HFFc6 (cell line): ENCODE measurements at regions not wholly inside any gene's neighbourhood (a gene's known extent, or its start where the extent isn't known, plus 50 kb on each side); places are given as distances from the start of the nearest gene placed in this dataset.

Experiments
- DNase-seq: peaks from one replicate; pipeline ENCODE4 v3.0.0-alpha.2; 2018
- H3K27ac Mint-ChIP-seq: 2 replicates; pipeline ENCODE4 v1.8.0; 2020; ENCODE audit warnings: mild to moderate bottlenecking, mixed read lengths
- H3K27me3 Mint-ChIP-seq: 2 replicates; pipeline ENCODE4 v1.8.0; 2021; ENCODE audit warnings: mild to moderate bottlenecking, moderate library complexity, mixed read lengths; ENCODE audit not compliant: insufficient read depth
- H3K36me3 Mint-ChIP-seq: 2 replicates; pipeline ENCODE4 v1.8.0; 2021; ENCODE audit warnings: low read depth, mixed read lengths
- H3K4me1 Mint-ChIP-seq: 2 replicates; pipeline ENCODE4 v1.8.0; 2020; ENCODE audit warnings: low read depth, mixed read lengths
- H3K4me3 Mint-ChIP-seq: 2 replicates; pipeline ENCODE4 v1.8.0; 2020; ENCODE audit warnings: mild to moderate bottlenecking, moderate library complexity, mixed read lengths
- H3K9me3 Mint-ChIP-seq: 2 replicates; pipeline ENCODE4 v1.8.0; 2020; ENCODE audit warnings: mild to moderate bottlenecking, mixed read lengths
- TF ChIP-seq, protein P1 (sequence below): fragments of 200-600 bp; sonication (generic); IDR thresholded peaks from 2 replicates; pipeline ENCODE4 v1.5.0; 2021; ENCODE audit warnings: antibody characterized with exemption, mild to moderate bottlenecking

DNA sequence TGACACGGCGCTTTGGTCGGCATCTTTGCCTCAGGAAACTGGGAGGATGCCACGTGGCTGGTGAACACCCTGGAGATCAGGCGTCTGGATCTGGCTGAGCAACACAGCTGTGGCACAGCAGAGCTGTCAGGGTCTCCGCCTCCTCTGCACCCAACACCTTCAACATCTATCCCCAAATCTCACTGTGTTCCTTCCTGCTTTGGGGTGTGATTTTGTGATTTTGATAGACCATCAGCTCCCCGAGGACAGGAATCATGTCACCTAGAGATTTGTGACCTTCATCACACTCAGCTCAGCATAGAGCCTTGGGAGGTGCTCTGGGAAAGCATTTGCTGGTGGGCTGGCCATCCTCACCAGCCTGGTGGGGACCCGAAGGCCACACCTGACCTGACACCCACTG is 203.7 kb upstream of the FOXQ1 start:
- Mint-ChIP-seq H3K4me1 (peaks cover 19% of the 10 kb centered on the region), H3K27me3 (peaks cover 3% of the 10 kb centered on the region), H3K9me3 (no peaks in the 10 kb centered on the region), H3K4me3 (no peak overlapping the region), H3K27ac (no peak overlapping the region), H3K36me3 (no peaks in the 10 kb centered on the region)
- TF ChIP-seq, protein P1, sequence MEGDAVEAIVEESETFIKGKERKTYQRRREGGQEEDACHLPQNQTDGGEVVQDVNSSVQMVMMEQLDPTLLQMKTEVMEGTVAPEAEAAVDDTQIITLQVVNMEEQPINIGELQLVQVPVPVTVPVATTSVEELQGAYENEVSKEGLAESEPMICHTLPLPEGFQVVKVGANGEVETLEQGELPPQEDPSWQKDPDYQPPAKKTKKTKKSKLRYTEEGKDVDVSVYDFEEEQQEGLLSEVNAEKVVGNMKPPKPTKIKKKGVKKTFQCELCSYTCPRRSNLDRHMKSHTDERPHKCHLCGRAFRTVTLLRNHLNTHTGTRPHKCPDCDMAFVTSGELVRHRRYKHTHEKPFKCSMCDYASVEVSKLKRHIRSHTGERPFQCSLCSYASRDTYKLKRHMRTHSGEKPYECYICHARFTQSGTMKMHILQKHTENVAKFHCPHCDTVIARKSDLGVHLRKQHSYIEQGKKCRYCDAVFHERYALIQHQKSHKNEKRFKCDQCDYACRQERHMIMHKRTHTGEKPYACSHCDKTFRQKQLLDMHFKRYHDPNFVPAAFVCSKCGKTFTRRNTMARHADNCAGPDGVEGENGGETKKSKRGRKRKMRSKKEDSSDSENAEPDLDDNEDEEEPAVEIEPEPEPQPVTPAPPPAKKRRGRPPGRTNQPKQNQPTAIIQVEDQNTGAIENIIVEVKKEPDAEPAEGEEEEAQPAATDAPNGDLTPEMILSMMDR: no peak
- DNase-seq: no peak

DNA sequence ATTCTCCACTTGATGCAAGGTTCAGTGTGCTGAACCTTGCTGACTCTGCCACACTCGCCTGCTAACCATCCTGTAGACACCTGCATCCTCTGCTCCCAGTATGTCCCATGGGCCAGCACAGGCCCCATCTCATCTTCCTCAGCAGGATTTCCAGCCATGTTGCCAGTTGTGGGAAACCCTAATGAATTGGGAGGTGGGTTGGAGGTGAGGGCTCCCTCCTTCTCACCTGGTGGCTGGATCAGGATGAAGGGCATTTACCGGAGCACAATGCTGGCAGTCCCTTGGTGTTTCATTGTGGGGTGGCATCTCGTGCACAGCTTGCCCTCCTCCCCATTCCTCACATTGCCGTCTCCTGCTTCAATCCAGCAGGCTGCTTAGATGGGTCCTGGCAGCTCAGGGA is 204.3 kb upstream of the FOXQ1 start:
- Mint-ChIP-seq H3K4me1 (peaks cover 19% of the 10 kb centered on the region), H3K27me3 (peaks cover 9% of the 10 kb centered on the region), H3K36me3 (no peaks in the 10 kb centered on the region), H3K4me3 (no peak overlapping the region), H3K27ac (no peak overlapping the region), H3K9me3 (no peaks in the 10 kb centered on the region)
- TF ChIP-seq, protein P1: no peak
- DNase-seq: no peak

DNA sequence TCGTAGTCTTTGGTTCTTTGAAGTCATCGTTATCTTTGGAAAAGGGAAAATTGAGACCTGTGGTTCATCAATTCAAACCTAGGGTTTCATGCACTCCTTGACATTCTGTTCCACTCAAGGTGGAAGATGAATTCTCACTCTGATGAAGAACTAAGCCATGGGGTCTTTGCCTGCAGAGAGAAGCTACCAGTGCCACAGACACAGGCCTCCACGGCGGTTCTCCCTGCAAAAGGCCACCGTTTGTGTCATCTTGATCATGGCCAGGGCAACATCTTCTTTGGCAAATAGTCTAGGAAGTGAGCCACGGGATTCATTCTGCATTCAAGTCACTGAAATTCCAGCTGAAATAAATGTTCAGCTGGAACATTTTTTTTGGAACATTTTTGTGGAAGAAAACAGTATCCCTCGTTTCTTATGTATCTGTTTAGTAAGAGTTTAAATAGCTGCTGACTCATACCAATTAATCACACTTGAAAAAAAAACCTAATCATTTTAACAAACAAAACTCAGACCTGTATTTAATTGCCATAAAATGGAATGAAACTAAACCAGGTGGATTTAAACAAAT is 206.0 kb upstream of the FOXQ1 start:
- Mint-ChIP-seq H3K9me3 (no peaks in the 10 kb centered on the region), H3K4me3 (no peak overlapping the region), H3K36me3 (no peaks in the 10 kb centered on the region), H3K4me1 (peaks cover 14% of the 10 kb centered on the region), H3K27me3 (peaks cover 16% of the 10 kb centered on the region), H3K27ac (no peak overlapping the region)
- TF ChIP-seq, protein P1: no peak
- no peak for DNase-seq

DNA sequence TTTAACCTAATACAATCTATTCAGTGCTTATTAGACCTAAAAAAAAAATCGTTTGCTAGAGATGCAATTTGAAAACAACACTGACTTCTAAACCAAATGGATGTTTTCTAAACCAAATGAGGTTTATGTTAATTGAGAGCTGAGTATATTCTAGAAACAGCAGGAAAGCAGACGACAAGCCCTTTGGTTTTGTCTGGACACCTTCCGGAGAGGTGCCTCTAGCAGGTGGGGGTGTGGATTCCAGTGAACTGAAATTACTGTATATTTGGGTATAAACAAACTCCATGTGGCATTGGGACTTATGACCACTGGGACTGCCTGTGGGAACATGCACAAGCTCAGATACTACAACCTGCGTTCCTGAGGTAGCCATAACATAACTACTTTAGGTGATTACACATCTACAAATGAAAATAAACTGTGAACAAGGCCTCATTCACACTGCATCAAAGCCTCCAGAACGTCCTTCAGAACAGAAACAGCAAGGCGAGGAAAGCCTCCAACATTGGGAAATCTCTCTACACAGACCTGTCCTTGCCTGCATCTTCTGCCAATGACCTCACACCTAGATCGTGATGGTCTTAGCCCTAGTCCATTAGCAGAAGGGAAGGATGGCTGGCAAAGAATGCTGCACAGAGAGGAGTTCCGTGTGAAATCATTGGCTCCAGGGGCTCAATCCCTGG is 206.8 kb upstream of the FOXQ1 start:
- TF ChIP-seq, protein P1: no peak
- Mint-ChIP-seq H3K27ac (no peak overlapping the region), H3K9me3 (no peaks in the 10 kb centered on the region), H3K4me1 (peaks cover 10% of the 10 kb centered on the region; the same call in 1 of the 2 replicates), H3K27me3 (peaks cover 16% of the 10 kb centered on the region), H3K4me3 (no peak overlapping the region), H3K36me3 (no peaks in the 10 kb centered on the region)
- DNase-seq: no peak

DNA sequence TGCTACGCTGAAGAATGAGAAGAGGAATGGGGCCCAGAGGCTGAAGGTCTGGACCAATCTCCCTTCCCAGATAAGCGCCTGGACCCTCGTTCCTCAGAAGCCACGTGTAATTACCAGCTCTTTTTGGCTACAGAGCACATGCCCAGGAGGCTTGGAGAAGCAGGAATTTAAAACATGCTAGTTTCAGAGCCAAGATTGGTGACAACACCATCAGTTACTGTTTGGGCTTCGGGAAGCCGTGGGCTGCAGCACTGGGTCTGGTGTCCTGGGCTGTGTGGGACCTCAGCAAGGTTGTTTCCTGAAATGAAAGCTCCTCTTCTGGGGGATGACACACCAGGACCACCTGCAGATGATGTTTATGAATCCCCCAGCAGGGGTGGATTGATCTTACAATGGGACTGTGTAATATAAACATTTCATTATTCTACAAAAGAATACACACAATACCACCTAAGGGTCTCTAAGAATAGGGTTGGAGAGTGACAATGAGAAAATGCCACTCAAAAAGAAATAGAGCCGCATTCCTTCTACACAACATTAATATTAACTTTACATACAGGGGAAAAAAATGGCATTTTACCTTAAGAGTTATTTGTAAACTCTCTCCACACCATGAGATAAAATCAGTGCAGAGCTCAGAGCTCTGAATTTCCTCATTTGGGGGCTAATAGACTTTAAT is 207.8 kb upstream of the FOXQ1 start:
- Mint-ChIP-seq H3K4me3 (no peak overlapping the region), H3K27me3 (peaks cover 16% of the 10 kb centered on the region), H3K9me3 (no peaks in the 10 kb centered on the region), H3K27ac (no peak overlapping the region), H3K36me3 (no peaks in the 10 kb centered on the region), H3K4me1 (peaks cover 10% of the 10 kb centered on the region; the same call in 1 of the 2 replicates)
- TF ChIP-seq, protein P1: no peak
- no peak for DNase-seq
